Left ventricle myocardium inferior (tissue), 1 donor: ENCODE measurements at regions not wholly inside any gene's neighbourhood (a gene's known extent, or its start where the extent isn't known, plus 50 kb on each side); places are given as distances from the start of the nearest gene placed in this dataset.
A peak's percentile ranks its signal among the peaks of the same experiment; 100 is the strongest.

Source experiments
- DNase-seq: peaks from one replicate; pipeline ENCODE4 v3.0.0-alpha.2; 2020
- H3K27ac ChIP-seq: fragments of 200-600 bp; replicated peaks from 2 replicates; pipeline ENCODE4 v1.8.0; 2021
- H3K27me3 ChIP-seq: fragments of 200-600 bp; 2 replicates; pipeline ENCODE4 v1.8.0; 2021; ENCODE audit warnings: low read depth
- H3K36me3 ChIP-seq: fragments of 200-600 bp; 2 replicates; pipeline ENCODE4 v1.8.0; 2021
- H3K4me1 ChIP-seq: fragments of 200-600 bp; 2 replicates; pipeline ENCODE4 v1.8.0; 2021
- H3K4me3 ChIP-seq: fragments of 200-600 bp; 2 replicates; pipeline ENCODE4 v1.8.0; 2021; ENCODE audit warnings: mild to moderate bottlenecking, moderate library complexity
- H3K9me3 ChIP-seq: fragments of 200-600 bp; replicated peaks from 2 replicates; pipeline ENCODE4 v1.8.0; 2021
- intact Hi-C: fragments of 100-400 bp; cut with micrococcal nuclease; formaldehyde crosslinking; loops from one replicate; pipeline ENCODE4 v1.11.0; 2022
- TF ChIP-seq, protein P1 (sequence below): fragments of 200-600 bp; IDR thresholded peaks from 2 replicates; pipeline ENCODE4 v1.8.0; 2021; ENCODE audit warnings: antibody characterized with exemption, mild to moderate bottlenecking, borderline replicate concordance
- donor health status: DM: no; HTN: yes; CAD: no; lungs with severe emphysema.

DNA sequence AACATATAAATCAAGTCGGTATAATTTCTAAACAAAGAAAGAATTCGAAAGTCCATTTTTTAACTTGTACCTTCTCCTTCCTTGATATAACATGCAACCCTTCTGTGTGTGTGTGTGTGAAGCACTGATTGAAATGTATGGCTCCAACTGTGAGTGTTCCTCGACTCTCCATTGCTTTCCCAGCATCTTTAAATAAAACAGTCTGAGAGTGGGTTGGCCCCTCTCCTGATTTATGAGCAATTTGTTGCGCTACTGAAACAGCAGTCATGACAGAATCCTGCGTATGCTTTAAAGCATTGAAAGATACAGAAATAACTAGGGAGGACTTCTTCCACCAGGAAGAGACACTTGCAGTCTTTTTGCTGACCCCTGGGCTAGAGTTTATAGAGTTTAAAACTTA lies 340.0 kb upstream of the SATB1 start:
- H3K9me3 ChIP-seq = no peaks in the 10 kb centered on the region
- intact Hi-C loops = no loop called here
- TF ChIP-seq, protein P1, sequence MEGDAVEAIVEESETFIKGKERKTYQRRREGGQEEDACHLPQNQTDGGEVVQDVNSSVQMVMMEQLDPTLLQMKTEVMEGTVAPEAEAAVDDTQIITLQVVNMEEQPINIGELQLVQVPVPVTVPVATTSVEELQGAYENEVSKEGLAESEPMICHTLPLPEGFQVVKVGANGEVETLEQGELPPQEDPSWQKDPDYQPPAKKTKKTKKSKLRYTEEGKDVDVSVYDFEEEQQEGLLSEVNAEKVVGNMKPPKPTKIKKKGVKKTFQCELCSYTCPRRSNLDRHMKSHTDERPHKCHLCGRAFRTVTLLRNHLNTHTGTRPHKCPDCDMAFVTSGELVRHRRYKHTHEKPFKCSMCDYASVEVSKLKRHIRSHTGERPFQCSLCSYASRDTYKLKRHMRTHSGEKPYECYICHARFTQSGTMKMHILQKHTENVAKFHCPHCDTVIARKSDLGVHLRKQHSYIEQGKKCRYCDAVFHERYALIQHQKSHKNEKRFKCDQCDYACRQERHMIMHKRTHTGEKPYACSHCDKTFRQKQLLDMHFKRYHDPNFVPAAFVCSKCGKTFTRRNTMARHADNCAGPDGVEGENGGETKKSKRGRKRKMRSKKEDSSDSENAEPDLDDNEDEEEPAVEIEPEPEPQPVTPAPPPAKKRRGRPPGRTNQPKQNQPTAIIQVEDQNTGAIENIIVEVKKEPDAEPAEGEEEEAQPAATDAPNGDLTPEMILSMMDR = no peak
- no peaks in the 10 kb centered on the region for H3K36me3 ChIP-seq
- no peaks in the 10 kb centered on the region for H3K27me3 ChIP-seq
- DNase-seq = no peak
- H3K27ac ChIP-seq = no peak overlapping the region
- no peak overlapping the region for H3K4me3 ChIP-seq
- H3K4me1 ChIP-seq = no peaks in the 10 kb centered on the region

- TF ChIP-seq, protein P1 = no peak
- H3K9me3 ChIP-seq = no peaks in the 10 kb centered on the region
- H3K36me3 ChIP-seq = no peaks in the 10 kb centered on the region
- no peaks in the 10 kb centered on the region for H3K4me1 ChIP-seq
- no peak overlapping the region for H3K4me3 ChIP-seq
- no peak overlapping the region for H3K27ac ChIP-seq
- no peaks in the 10 kb centered on the region for H3K27me3 ChIP-seq
- intact Hi-C loops = no loop called here
- DNase-seq = no peak
These were observed 336.4 kb upstream of the SATB1 start for GRCh38 chr3:18761530-18761929.

DNA sequence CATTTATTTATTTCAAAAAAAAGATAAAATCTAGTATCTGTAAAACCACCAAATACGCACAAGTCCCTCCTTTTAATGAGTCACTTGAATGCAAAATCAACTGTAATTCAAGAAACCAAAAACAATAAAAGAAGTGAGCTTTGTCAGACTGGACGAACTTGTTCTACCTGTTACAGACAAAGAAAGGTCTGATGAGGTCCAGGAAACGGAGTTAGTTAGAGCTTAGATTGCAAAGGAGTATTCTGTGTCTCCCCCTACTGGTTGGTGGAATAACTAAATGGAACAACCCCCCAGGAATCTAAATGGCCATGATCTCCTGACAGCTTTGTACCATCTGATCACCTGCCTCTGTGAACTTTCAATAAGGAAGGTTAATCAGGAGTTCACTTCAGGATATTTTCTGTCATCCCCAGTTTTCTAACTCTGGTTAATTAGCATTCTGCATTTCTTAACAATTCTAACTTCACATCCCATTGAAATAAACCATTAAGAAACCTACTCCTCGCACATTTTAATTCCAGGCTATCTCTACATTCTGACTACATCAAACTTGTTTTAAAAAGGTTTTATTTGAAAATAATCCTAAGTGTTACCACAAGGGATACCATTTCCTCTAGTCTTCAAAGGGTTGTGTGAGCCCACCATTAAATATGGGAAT lies 333.0 kb upstream of the SATB1 start:
- Histone ChIP-seq H3K27me3 (no peaks in the 10 kb centered on the region), H3K27ac (no peak overlapping the region), H3K36me3 (no peaks in the 10 kb centered on the region), H3K4me1 (no peaks in the 10 kb centered on the region), H3K4me3 (no peak overlapping the region), H3K9me3 (no peaks in the 10 kb centered on the region)
- TF ChIP-seq, protein P1 = peak; percentile 52
- intact Hi-C loops = no loop called here
- DNase-seq = no peak

GRCh38 chr3:18757476-18757875 lies 332.3 kb upstream of the SATB1 start:
- Histone ChIP-seq H3K9me3 (no peaks in the 10 kb centered on the region), H3K27ac (no peak overlapping the region), H3K4me1 (no peaks in the 10 kb centered on the region), H3K36me3 (no peaks in the 10 kb centered on the region), H3K27me3 (no peaks in the 10 kb centered on the region), H3K4me3 (no peak overlapping the region)
- TF ChIP-seq, protein P1 = no peak
- intact Hi-C loops = no loop called here
- DNase-seq = no peak

DNA sequence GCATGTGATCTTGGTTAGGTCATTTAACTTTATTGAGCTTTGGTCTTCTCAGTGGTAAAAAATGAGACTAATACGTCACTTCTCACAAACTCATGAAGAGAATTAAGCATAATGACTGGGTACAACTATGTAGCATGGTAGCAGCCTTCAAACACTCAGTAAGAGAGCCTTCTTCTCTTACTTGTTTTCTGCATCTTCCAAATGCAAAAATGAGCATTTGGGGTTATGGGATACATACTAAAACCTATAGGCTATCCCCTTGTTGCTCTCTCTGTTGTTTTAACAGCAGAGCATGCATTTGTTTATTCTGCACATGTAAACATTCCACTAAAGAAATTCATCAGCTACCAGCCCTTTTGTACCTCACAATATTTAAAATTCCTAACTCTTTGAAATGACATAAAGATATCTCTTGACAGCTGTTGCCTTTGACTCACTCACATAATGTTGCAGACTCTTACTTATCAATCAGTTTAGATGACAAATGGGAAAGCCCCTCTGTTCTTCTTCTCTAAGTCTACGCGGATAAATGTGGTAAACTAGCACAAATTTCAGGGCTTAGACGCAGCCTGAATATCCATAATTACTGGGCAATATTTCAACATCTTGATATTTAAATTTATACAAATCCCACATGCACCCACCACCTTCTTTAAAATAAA lies 327.3 kb upstream of the SATB1 start:
- H3K4me1 ChIP-seq = no peaks in the 10 kb centered on the region
- H3K9me3 ChIP-seq = no peaks in the 10 kb centered on the region
- H3K27me3 ChIP-seq = no peaks in the 10 kb centered on the region
- intact Hi-C loops = no loop called here
- H3K36me3 ChIP-seq = no peaks in the 10 kb centered on the region
- DNase-seq = no peak
- no peak overlapping the region for H3K4me3 ChIP-seq
- H3K27ac ChIP-seq = no peak overlapping the region
- TF ChIP-seq, protein P1 = no peak
